ENCODE measurements at regions not wholly inside any gene's neighbourhood (a gene's known extent, or its start where the extent isn't known, plus 50 kb on each side); places are given as distances from the start of the nearest gene placed in this dataset.
"Not testable (repeated sequence)": the region's sequence is repeated elsewhere in the genome, so short reads cannot be mapped to it uniquely, and the experiment has no call there.

GRCh38 chr9:103193992-103194391 lies 198.9 kb downstream of the CYLC2 start (continued):
- no peak for TF ChIP-seq ZNF407 (CRISPR knock-in tag; IDR thresholded peaks at IDR 0.05; ENCODE audit: not compliant biosample characterization)

DNA sequence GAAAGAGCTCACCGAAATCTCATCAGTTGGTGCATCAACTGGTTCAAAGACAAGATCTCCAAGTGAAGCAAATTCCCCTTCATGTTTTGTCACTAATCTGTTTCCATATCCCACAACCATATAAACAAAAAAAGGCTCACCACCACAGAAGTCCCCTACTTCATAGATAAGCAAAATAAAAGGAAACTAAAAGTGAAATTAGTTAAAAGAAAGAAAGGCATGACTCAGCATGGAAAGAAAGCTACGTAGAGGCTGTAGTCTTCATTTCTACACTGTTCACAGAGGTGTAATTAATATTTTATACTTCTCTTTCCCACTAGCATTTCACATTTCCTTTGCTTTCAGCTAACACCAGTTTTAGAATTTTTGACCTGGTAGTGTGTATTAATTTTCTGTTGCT lies 208.0 kb downstream of the CYLC2 start:
- DNase-seq (ENCODE audit: low spot score), result no peak
- no peak for ATAC-seq
- peaks cover 2% of the 10 kb centered on the region; the same call in 1 of the 2 replicates for H3K9me3 ChIP-seq (ENCODE audit: low read length)
- H4K20me1 ChIP-seq (ENCODE audit: insufficient read depth, low read length), result no peaks in the 10 kb centered on the region
- H3K4me2 ChIP-seq (ENCODE audit: low read depth, low read length), result peak overlapping the region; percentile 12; the same call in 1 of the 2 replicates
- no peak overlapping the region for H3K9ac ChIP-seq (ENCODE audit: insufficient read depth, low read depth, low read length)
- no peaks in the 10 kb centered on the region for H3K4me1 ChIP-seq (ENCODE audit: insufficient read depth, low read length)
- H3K27me3 ChIP-seq (ENCODE audit: control insufficient read depth in 1 of 2, insufficient read depth in 2 of 2, low read length in 2 of 2), result no peaks in the 10 kb centered on the region
- POLR2A ChIA-PET, result no interaction called here
- H3K4me3 ChIP-seq (replicated peaks in 1 of 3; ENCODE audit: insufficient read depth in 1 of 3, low read depth in 2 of 3, low read length in 3 of 3), result no peak overlapping the region
- H3K79me2 ChIP-seq (ENCODE audit: insufficient read depth, low read length), result no peaks in the 10 kb centered on the region
- no TSS peak for BruUV-seq (replicated peaks)
- peak overlapping the region; percentile 23 for H2AFZ ChIP-seq (ENCODE audit: low read length)
- CTCF ChIA-PET (ENCODE audit: low intra/inter-chr PET ratio, low total read pairs), result no interaction called here
- no peaks in the 10 kb centered on the region for H3K36me3 ChIP-seq (replicated peaks in 1 of 2; ENCODE audit: control insufficient read depth in 1 of 2, insufficient read depth in 2 of 2, low read length in 2 of 2)
- no peak for FAIRE-seq
- TF ChIP-seq MAFK (conservative IDR thresholded peaks at IDR 0.05 in 1 of 2, IDR thresholded peaks at IDR 0.05 in 1 of 2; ENCODE audit: low read length in 2 of 2) (peak in 1 of 2 experiments; percentile 22; a peak in 2 of 4 replicates), NFE2L2 (IDR thresholded peaks at IDR 0.05; ENCODE audit: low read length) (peak; percentile 14; the same call in 1 of the 2 replicates), ZSCAN20 (CRISPR knock-in tag; IDR thresholded peaks at IDR 0.05; ENCODE audit: borderline replicate concordance) (no peak), SIN3B (IDR thresholded peaks at IDR 0.05; ENCODE audit: low read length) (no peak)
- H3K27ac ChIP-seq (ENCODE audit: extremely low read length, insufficient read depth, low read length), result no peak overlapping the region
- 20% methylated on average over 2 of the region's 2 CpGs for WGBS (ENCODE audit: low lambda C conversion rate)
- in situ Hi-C loops (cut with HindIII; ENCODE audit: extremely low pct_ligation_motif_present, low pct_unique_long_range_greater_than_20kb), result no loop called here
- intact Hi-C loops (cut with micrococcal nuclease; ENCODE audit: unreplicated experiment), result no loop called here

GRCh38 chr9:103205881-103206585 lies 210.9 kb downstream of the CYLC2 start:
- POLR2A ChIA-PET; H3K4me3 ChIP-seq (replicated peaks in 1 of 3; ENCODE audit: insufficient read depth in 1 of 3, low read depth in 2 of 3, low read length in 3 of 3); DNase-seq (ENCODE audit: low spot score); H3K79me2 ChIP-seq (ENCODE audit: insufficient read depth, low read length); H3K9ac ChIP-seq (ENCODE audit: insufficient read depth, low read depth, low read length); H4K20me1 ChIP-seq (ENCODE audit: insufficient read depth, low read length); FAIRE-seq; intact Hi-C loops (cut with micrococcal nuclease; ENCODE audit: unreplicated experiment); H3K36me3 ChIP-seq (replicated peaks in 1 of 2; ENCODE audit: control insufficient read depth in 1 of 2, insufficient read depth in 2 of 2, low read length in 2 of 2); BruUV-seq (replicated peaks); in situ Hi-C loops (cut with HindIII; ENCODE audit: extremely low pct_ligation_motif_present, low pct_unique_long_range_greater_than_20kb); H3K27ac ChIP-seq (ENCODE audit: extremely low read length, insufficient read depth, low read length); H3K4me2 ChIP-seq (ENCODE audit: low read depth, low read length); H2AFZ ChIP-seq (ENCODE audit: low read length); CTCF ChIA-PET (ENCODE audit: low intra/inter-chr PET ratio, low total read pairs); ATAC-seq; H3K4me1 ChIP-seq (ENCODE audit: insufficient read depth, low read length); H3K27me3 ChIP-seq (ENCODE audit: control insufficient read depth in 1 of 2, insufficient read depth in 2 of 2, low read length in 2 of 2): not testable (repeated sequence)
- WGBS (ENCODE audit: low lambda C conversion rate), result 15% methylated on average over 7 of the region's 8 CpGs
- H3K9me3 ChIP-seq (ENCODE audit: low read length), result peaks cover 30% of the 10 kb centered on the region
